ENCODE measurements at regions not wholly inside any gene's neighbourhood (a gene's known extent, or its start where the extent isn't known, plus 50 kb on each side); places are given as distances from the start of the nearest gene placed in this dataset.
"Not testable (repeated sequence)": the region's sequence is repeated elsewhere in the genome, so short reads cannot be mapped to it uniquely, and the experiment has no call there.

GRCh38 chrX:33892670-33893069 is 239.4 kb downstream of the FAM47A start:
- DNase-seq (ENCODE audit: extremely low spot score): no peak
- ChIA-PET CTCF (no interaction called here), POLR2A (no interaction called here)
- TF ChIP-seq, protein P1, sequence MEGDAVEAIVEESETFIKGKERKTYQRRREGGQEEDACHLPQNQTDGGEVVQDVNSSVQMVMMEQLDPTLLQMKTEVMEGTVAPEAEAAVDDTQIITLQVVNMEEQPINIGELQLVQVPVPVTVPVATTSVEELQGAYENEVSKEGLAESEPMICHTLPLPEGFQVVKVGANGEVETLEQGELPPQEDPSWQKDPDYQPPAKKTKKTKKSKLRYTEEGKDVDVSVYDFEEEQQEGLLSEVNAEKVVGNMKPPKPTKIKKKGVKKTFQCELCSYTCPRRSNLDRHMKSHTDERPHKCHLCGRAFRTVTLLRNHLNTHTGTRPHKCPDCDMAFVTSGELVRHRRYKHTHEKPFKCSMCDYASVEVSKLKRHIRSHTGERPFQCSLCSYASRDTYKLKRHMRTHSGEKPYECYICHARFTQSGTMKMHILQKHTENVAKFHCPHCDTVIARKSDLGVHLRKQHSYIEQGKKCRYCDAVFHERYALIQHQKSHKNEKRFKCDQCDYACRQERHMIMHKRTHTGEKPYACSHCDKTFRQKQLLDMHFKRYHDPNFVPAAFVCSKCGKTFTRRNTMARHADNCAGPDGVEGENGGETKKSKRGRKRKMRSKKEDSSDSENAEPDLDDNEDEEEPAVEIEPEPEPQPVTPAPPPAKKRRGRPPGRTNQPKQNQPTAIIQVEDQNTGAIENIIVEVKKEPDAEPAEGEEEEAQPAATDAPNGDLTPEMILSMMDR (IDR thresholded peaks at IDR 0.05; ENCODE audit: control extremely low read depth, extremely low read depth, low read depth, missing control alignments): no peak

GRCh38 chrX:33855251-33855650 is 276.9 kb downstream of the FAM47A start:
- CTCF ChIA-PET: no interaction called here
- DNase-seq (ENCODE audit: extremely low spot score): no peak
- TF ChIP-seq, protein P1 (IDR thresholded peaks at IDR 0.05; ENCODE audit: control extremely low read depth, extremely low read depth, low read depth, missing control alignments): no peak
- POLR2A ChIA-PET: no interaction called here

DNA sequence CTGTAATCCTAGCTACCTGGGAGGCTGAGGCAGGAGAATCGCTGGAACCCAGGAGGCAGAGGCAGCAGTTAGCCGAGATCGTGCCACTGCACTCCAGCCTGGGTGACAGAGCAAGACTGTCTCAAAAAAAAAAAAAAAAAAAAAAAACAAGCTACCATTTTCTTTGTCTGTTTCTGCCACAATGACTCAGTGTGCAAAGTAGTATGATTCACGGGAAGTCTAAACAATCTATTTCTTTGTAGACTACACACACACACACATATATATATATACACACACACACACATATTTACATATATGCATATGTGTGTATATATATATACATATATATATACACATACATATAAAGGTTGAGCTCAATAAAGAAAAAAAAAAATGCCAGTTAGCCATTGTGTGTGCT is 280.0 kb downstream of the FAM47A start:
- CTCF ChIA-PET, POLR2A ChIA-PET: not testable (repeated sequence)

DNA sequence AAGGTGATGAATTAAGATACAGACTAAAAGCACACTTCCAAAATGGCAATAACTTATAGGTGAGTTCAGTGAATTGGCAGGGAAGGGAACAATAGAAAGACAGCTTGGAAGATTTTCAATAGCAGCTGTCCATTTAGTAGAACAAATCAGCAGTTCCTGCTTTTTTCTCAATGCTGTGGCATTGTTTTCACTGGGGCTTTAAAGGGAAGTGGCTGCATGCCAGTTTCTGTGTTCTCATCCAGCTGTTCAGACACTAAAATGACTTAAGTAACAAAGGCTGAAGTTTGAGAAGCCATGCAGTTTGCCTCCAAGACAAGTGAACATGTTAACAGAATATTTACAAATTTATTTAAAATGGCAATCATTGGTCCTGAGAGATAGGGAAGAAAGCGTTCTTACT is 291.9 kb downstream of the FAM47A start:
- DNase-seq (ENCODE audit: extremely low spot score): no peak
- TF ChIP-seq, protein P1 (IDR thresholded peaks at IDR 0.05; ENCODE audit: control extremely low read depth, extremely low read depth, low read depth, missing control alignments): no peak
- ChIA-PET CTCF (no interaction called here), POLR2A (no interaction called here)

More for the DNA sequence above, 280.0 kb downstream of the FAM47A start:
- DNase-seq (ENCODE audit: extremely low spot score): not testable (repeated sequence)

- POLR2A ChIA-PET: no interaction called here
- CTCF ChIA-PET: no interaction called here
- TF ChIP-seq, protein P1 (IDR thresholded peaks at IDR 0.05; ENCODE audit: control extremely low read depth, extremely low read depth, low read depth, missing control alignments): no peak
- DNase-seq (ENCODE audit: extremely low spot score): no peak
These were observed 300.9 kb downstream of the FAM47A start for GRCh38 chrX:33831211-33831610.

- TF ChIP-seq, protein P1 (IDR thresholded peaks at IDR 0.05; ENCODE audit: control extremely low read depth, extremely low read depth, low read depth, missing control alignments): no peak
- no peak for DNase-seq (ENCODE audit: extremely low spot score)
- CTCF ChIA-PET: no interaction called here
- POLR2A ChIA-PET: no interaction called here
These were observed 314.8 kb downstream of the FAM47A start for GRCh38 chrX:33817266-33817665.

- ChIA-PET CTCF (no interaction called here), POLR2A (no interaction called here)
- TF ChIP-seq, protein P1 (IDR thresholded peaks at IDR 0.05; ENCODE audit: control extremely low read depth, extremely low read depth, low read depth, missing control alignments): no peak
- no peak for DNase-seq (ENCODE audit: extremely low spot score)
These were observed 323.5 kb downstream of the FAM47A start for GRCh38 chrX:33808636-33809035.
